ENCODE measurements at regions not wholly inside any gene's neighbourhood (a gene's known extent, or its start where the extent isn't known, plus 50 kb on each side); places are given as distances from the start of the nearest gene placed in this dataset.

GRCh38 chr14:104316121-104316722 is 177.8 kb downstream of the KIF26A start:
- no peak for TF ChIP-seq POLR2A (IDR thresholded peaks at IDR 0.05)
- TF ChIP-seq CTCF (IDR thresholded peaks at IDR 0.05), result no peak

Data from adrenal gland (tissue), 5 donors.